H9 (cell line): ENCODE measurements at regions not wholly inside any gene's neighbourhood (a gene's known extent, or its start where the extent isn't known, plus 50 kb on each side); places are given as distances from the start of the nearest gene placed in this dataset.

Experiments
- DNase-seq: peaks from one replicate; pipeline ENCODE4 v3.0.0-alpha.2; 2017
- H2AFZ ChIP-seq: one replicate; pipeline ENCODE4 v1.6.1; 2013; ENCODE audit warnings: mild to moderate bottlenecking, low read length, control low read depth, moderate library complexity
- H2AK5ac ChIP-seq: 2 replicates; pipeline ENCODE4 v1.6.1; 2013; ENCODE audit warnings: low read length, control low read depth, mixed read lengths; ENCODE audit not compliant: insufficient read length
- H2BK120ac ChIP-seq: one replicate; pipeline ENCODE4 v1.6.1; 2013; ENCODE audit warnings: low read depth, mild to moderate bottlenecking, low read length, control low read depth, inconsistent platforms; ENCODE audit not compliant: poor library complexity, severe bottlenecking
- H2BK12ac ChIP-seq: 2 replicates; pipeline ENCODE4 v1.6.1; 2013; ENCODE audit warnings: low read length, control low read depth, mixed read lengths, low read depth; ENCODE audit not compliant: insufficient read length
- H2BK15ac ChIP-seq: 2 replicates; pipeline ENCODE4 v1.6.1; 2013; ENCODE audit warnings: low read depth, low read length, control low read depth
- H2BK20ac ChIP-seq: one replicate; pipeline ENCODE4 v1.6.1; 2013; ENCODE audit warnings: low read depth, mild to moderate bottlenecking, low read length, control low read depth, inconsistent platforms; ENCODE audit not compliant: poor library complexity, severe bottlenecking
- H2BK5ac ChIP-seq: 2 replicates; pipeline ENCODE4 v1.6.1; 2013; ENCODE audit warnings: low read length, control low read depth, mixed read lengths; ENCODE audit not compliant: insufficient read length
- H3K14ac ChIP-seq: 2 replicates; pipeline ENCODE4 v1.6.1; 2013; ENCODE audit warnings: low read length, control low read depth; ENCODE audit not compliant: insufficient read depth
- H3K18ac ChIP-seq: 2 replicates; pipeline ENCODE4 v1.6.1; 2013; ENCODE audit warnings: low read depth, mild to moderate bottlenecking, mixed read lengths, low read length, control low read depth; ENCODE audit not compliant: insufficient read length
- H3K23ac ChIP-seq: 2 replicates; pipeline ENCODE4 v1.6.1; 2013; ENCODE audit warnings: low read length, control low read depth, mixed read lengths, low read depth; ENCODE audit not compliant: insufficient read length
- H3K23me2 ChIP-seq: 2 replicates; pipeline ENCODE4 v1.6.1; 2013; ENCODE audit warnings: low read depth, mild to moderate bottlenecking, mixed read lengths, low read length, control low read depth; ENCODE audit not compliant: insufficient read length, poor library complexity, severe bottlenecking
- H3K27ac ChIP-seq: 2 replicates; pipeline ENCODE4 v1.5.1; 2013; ENCODE audit warnings: low read length, control low read depth, mixed read lengths, low read depth; ENCODE audit not compliant: insufficient read length
- H3K27me3 ChIP-seq: 2 replicates; pipeline ENCODE4 v1.6.1; 2013; ENCODE audit warnings: low read length, control low read depth, inconsistent platforms; ENCODE audit not compliant: insufficient read depth
- H3K4ac ChIP-seq: 2 replicates; pipeline ENCODE4 v1.6.1; 2013; ENCODE audit warnings: low read depth, mild to moderate bottlenecking, control low read depth, inconsistent platforms, low read length, moderate library complexity
- H3K4me1 ChIP-seq: 2 replicates; pipeline ENCODE4 v1.6.1; 2013; ENCODE audit warnings: low read length, control low read depth, inconsistent platforms; ENCODE audit not compliant: insufficient read depth
- H3K4me2 ChIP-seq: 2 replicates; pipeline ENCODE4 v1.6.1; 2013; ENCODE audit warnings: low read length, control low read depth, mixed read lengths; ENCODE audit not compliant: insufficient read length, insufficient read depth
- H3K56ac ChIP-seq: 2 replicates; pipeline ENCODE4 v1.6.1; 2013; ENCODE audit warnings: low read depth, mild to moderate bottlenecking, mixed read lengths, low read length, control low read depth; ENCODE audit not compliant: insufficient read length
- H3K79me1 ChIP-seq: 2 replicates; pipeline ENCODE4 v1.6.1; 2013; ENCODE audit warnings: low read depth, mild to moderate bottlenecking, moderate library complexity, low read length, control low read depth, inconsistent platforms; ENCODE audit not compliant: insufficient read depth, poor library complexity, severe bottlenecking
- H3K79me2 ChIP-seq: 2 replicates; pipeline ENCODE4 v1.6.1; 2013; ENCODE audit warnings: low read length, control low read depth, inconsistent platforms; ENCODE audit not compliant: insufficient read depth
- H3K9ac ChIP-seq: 2 replicates; pipeline ENCODE4 v1.6.1; 2013; ENCODE audit warnings: low read length, control low read depth, mixed read lengths; ENCODE audit not compliant: insufficient read length; ENCODE audit errors: extremely low read depth
- H3K9me3 ChIP-seq: one replicate; pipeline ENCODE4 v1.6.1; 2013; ENCODE audit warnings: low read depth, low read length, inconsistent platforms; ENCODE audit not compliant: control insufficient read depth
- H3T11ph ChIP-seq: one replicate; pipeline ENCODE4 v1.6.1; 2013; ENCODE audit warnings: mild to moderate bottlenecking, low read length, control low read depth, inconsistent platforms
- H4K20me1 ChIP-seq: one replicate; pipeline ENCODE4 v1.6.1; 2013; ENCODE audit not compliant: control insufficient read depth, insufficient read length, insufficient read depth
- H4K5ac ChIP-seq: 2 replicates; pipeline ENCODE4 v1.6.1; 2013; ENCODE audit warnings: low read depth, mild to moderate bottlenecking, mixed read lengths, low read length, control low read depth; ENCODE audit not compliant: insufficient read length
- H4K8ac ChIP-seq: replicated peaks from 2 replicates; pipeline ENCODE4 v1.6.1; 2013; ENCODE audit warnings: low read length, control low read depth, mixed read lengths, low read depth; ENCODE audit not compliant: insufficient read length
- H4K91ac ChIP-seq: 2 replicates; pipeline ENCODE4 v1.6.1; 2013; ENCODE audit warnings: low read depth, mild to moderate bottlenecking, moderate library complexity, mixed read lengths, low read length, control low read depth; ENCODE audit not compliant: insufficient read length
- H3K27ac Mint-ChIP-seq, 3 experiments: 2 replicates in 2 of 3; 3 replicates in 1 of 3; pipeline ENCODE4 v1.8.0; 2020 to 2021; ENCODE audit warnings: mixed read lengths in 3 of 3, mild to moderate bottlenecking in 1 of 3, moderate library complexity in 1 of 3
- H3K27me3 Mint-ChIP-seq: 2 replicates; pipeline ENCODE4 v1.8.0; 2021; ENCODE audit warnings: low read depth, mild to moderate bottlenecking, moderate library complexity, mixed read lengths
- H3K36me3 Mint-ChIP-seq, 3 experiments: 2 replicates in 2 of 3; 3 replicates in 1 of 3; pipeline ENCODE4 v1.8.0; 2020 to 2021; ENCODE audit warnings: low read depth in 3 of 3, mixed read lengths in 3 of 3; ENCODE audit not compliant: insufficient read depth in 1 of 3
- H3K4me1 Mint-ChIP-seq, 2 experiments: 2 replicates each; pipeline ENCODE4 v1.8.0; 2020; ENCODE audit warnings: mixed read lengths in 2 of 2
- H3K4me3 Mint-ChIP-seq, 2 experiments: 2 replicates in 1 of 2; 3 replicates in 1 of 2; pipeline ENCODE4 v1.8.0; 2020 to 2021; ENCODE audit warnings: mild to moderate bottlenecking in 2 of 2, mixed read lengths in 2 of 2, moderate library complexity in 1 of 2
- H3K9me3 Mint-ChIP-seq, 2 experiments: 2 replicates in 1 of 2; 3 replicates in 1 of 2; pipeline ENCODE4 v1.8.0; 2020; ENCODE audit warnings: mild to moderate bottlenecking in 2 of 2, mixed read lengths in 2 of 2, moderate library complexity in 1 of 2
- WGBS: extraction: QIAGEN DNeasy Blood & Tissue Kit; methylation state at CpG from one replicate; pipeline ENCODE4 v1.1.7; 2013; ENCODE audit warnings: missing lambda C conversion rate, low lambda C conversion rate, mixed read lengths; ENCODE audit not compliant: insufficient read length; ENCODE audit errors: extremely low coverage; 5-methylcytosine and 5-hydroxymethylcytosine counted together
- TF ChIP-seq, protein P1 (sequence below): fragments of 200-600 bp; sonication (generic); conservative IDR thresholded peaks from 3 replicates; pipeline ENCODE4 v1.8.0; 2021; ENCODE audit warnings: antibody characterized with exemption, mild to moderate bottlenecking

DNA sequence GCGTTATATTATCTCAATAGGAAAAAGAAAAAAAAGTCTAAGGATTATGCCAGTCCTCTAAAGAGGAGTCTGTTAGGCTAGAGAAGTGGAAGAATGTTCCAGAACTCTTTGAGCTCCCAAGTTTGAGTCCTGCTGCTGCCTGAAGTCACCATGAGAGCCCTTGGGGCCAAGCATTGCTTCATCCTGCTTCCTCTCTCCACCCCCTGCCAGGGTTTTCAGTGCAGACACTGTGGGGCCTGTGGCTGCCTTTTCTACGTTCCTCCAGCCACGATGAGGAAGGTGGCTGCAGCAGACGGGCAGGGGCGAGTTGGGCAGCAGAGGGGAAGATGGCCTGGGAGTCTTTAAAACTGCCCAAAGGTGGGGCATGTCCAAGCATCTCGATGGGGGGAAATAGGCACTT lies 214.4 kb upstream of the KCNG1 start:
- DNase-seq, result no peak
- Histone ChIP-seq H3T11ph (no peak overlapping the region), H3K27me3 (no peaks in the 10 kb centered on the region), H3K14ac (no peak overlapping the region), H4K91ac (no peak overlapping the region), H3K23ac (no peak overlapping the region), H2BK15ac (no peak overlapping the region), H3K4ac (no peak overlapping the region), H3K4me2 (no peak overlapping the region), H3K4me1 (no peaks in the 10 kb centered on the region; the same call in 1 of the 2 replicates), H2BK120ac (no peak overlapping the region), H4K8ac (no peak overlapping the region), H3K56ac (no peak overlapping the region), H2BK20ac (no peak overlapping the region), H2BK12ac (no peak overlapping the region), H3K9ac (no peak overlapping the region), H4K5ac (no peak overlapping the region), H3K27ac (no peak overlapping the region), H3K9me3 (no peaks in the 10 kb centered on the region), H3K18ac (no peak overlapping the region), H2AK5ac (no peak overlapping the region), H4K20me1 (no peaks in the 10 kb centered on the region), H3K79me1 (no peaks in the 10 kb centered on the region), H2BK5ac (no peak overlapping the region), H3K23me2 (no peaks in the 10 kb centered on the region), H3K79me2 (no peaks in the 10 kb centered on the region), H2AFZ (no peak overlapping the region)
- Mint-ChIP-seq H3K27me3 (peaks cover 5% of the 10 kb centered on the region), H3K9me3 (peaks cover 4 to 10% of the 10 kb centered on the region in 2 experiments), H3K4me3 (no peak overlapping the region; a peak in 1 of 5 replicates), H3K36me3 (peaks cover 2 to 8% (median 5%) of the 10 kb centered on the region in 3 experiments; a peak in 6 of 7 replicates), H3K4me1 (peaks cover 12 to 14% of the 10 kb centered on the region in 2 experiments), H3K27ac (no peak overlapping the region; a peak in 1 of 7 replicates)
- no CpG with 5 or more reads among the region's 6 CpGs for WGBS
- TF ChIP-seq, protein P1, sequence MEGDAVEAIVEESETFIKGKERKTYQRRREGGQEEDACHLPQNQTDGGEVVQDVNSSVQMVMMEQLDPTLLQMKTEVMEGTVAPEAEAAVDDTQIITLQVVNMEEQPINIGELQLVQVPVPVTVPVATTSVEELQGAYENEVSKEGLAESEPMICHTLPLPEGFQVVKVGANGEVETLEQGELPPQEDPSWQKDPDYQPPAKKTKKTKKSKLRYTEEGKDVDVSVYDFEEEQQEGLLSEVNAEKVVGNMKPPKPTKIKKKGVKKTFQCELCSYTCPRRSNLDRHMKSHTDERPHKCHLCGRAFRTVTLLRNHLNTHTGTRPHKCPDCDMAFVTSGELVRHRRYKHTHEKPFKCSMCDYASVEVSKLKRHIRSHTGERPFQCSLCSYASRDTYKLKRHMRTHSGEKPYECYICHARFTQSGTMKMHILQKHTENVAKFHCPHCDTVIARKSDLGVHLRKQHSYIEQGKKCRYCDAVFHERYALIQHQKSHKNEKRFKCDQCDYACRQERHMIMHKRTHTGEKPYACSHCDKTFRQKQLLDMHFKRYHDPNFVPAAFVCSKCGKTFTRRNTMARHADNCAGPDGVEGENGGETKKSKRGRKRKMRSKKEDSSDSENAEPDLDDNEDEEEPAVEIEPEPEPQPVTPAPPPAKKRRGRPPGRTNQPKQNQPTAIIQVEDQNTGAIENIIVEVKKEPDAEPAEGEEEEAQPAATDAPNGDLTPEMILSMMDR, result no peak
